PC-3 (cell line): ENCODE measurements at regions not wholly inside any gene's neighbourhood (a gene's known extent, or its start where the extent isn't known, plus 50 kb on each side); places are given as distances from the start of the nearest gene placed in this dataset.

Source experiments
- ATAC-seq: fragments of 200-7000 bp; cut with Tn5 transposase; 2 replicates; pipeline ENCODE4 v1.9.1; 2020; ENCODE audit warnings: mild to moderate bottlenecking, moderate library complexity
- BruUV-seq: library from RNA; stranded (reverse); fragments of 400-500 nt; replicated peaks from 2 replicates; lab custom pipeline; 2021; lab: Mats Ljungman, UMichigan
- CTCF ChIA-PET: fragments of 300-600 bp; sonication (Branson Sonifier 250); formaldehyde crosslinking; loops from one replicate; lab custom pipeline; 2022; ENCODE audit warnings: antibody characterized with exemption; lab: Charles Lee
- POLR2A ChIA-PET: fragments of 300-600 bp; sonication (Branson Sonifier 250); formaldehyde crosslinking; loops from one replicate; lab custom pipeline; 2022; ENCODE audit warnings: antibody characterized with exemption; ENCODE audit not compliant: unreplicated experiment; lab: Charles Lee
- DNase-seq: peaks from one replicate; pipeline ENCODE4 v3.0.0-alpha.2; 2015
- H2AFZ ChIP-seq: fragments of 300-600 bp; sonication (generic); 2 replicates; pipeline ENCODE4 v1.6.0; 2016; ENCODE audit warnings: antibody characterized with exemption, low read length
- H3F3A ChIP-seq: fragments of 300-600 bp; sonication (generic); one replicate; pipeline ENCODE4 v1.6.0; 2017; ENCODE audit warnings: antibody characterized with exemption, low read length, control low read depth, mild to moderate bottlenecking; ENCODE audit not compliant: unreplicated experiment
- H3K27ac ChIP-seq: fragments of 300-600 bp; sonication (generic); 2 replicates; pipeline ENCODE4 v1.5.1; 2016; ENCODE audit warnings: mild to moderate bottlenecking, low read length
- H3K27me3 ChIP-seq: fragments of 300-600 bp; sonication (generic); 2 replicates; pipeline ENCODE4 v1.6.1; 2016; ENCODE audit warnings: low read length, mixed read lengths
- H3K36me3 ChIP-seq: fragments of 300-600 bp; sonication (generic); 2 replicates; pipeline ENCODE4 v1.6.1; 2016; ENCODE audit warnings: low read depth, mixed run types, low read length, mixed read lengths
- H3K4me1 ChIP-seq: fragments of 300-600 bp; sonication (generic); 2 replicates; pipeline ENCODE4 v1.5.1; 2016; ENCODE audit warnings: low read length; ENCODE audit not compliant: insufficient read depth
- H3K4me2 ChIP-seq: fragments of 300-600 bp; sonication (generic); 2 replicates; pipeline ENCODE4 v1.6.0; 2016; ENCODE audit warnings: low read length
- H3K4me3 ChIP-seq: fragments of 300-600 bp; sonication (generic); 2 replicates; pipeline ENCODE4 v1.5.1; 2016; ENCODE audit warnings: mild to moderate bottlenecking, low read length, mixed read lengths
- H3K79me2 ChIP-seq: fragments of 300-600 bp; sonication (generic); 2 replicates; pipeline ENCODE4 v1.6.1; 2017; ENCODE audit warnings: low read length, mixed read lengths
- H3K9ac ChIP-seq: fragments of 300-600 bp; sonication (generic); 2 replicates; pipeline ENCODE4 v1.6.0; 2016; ENCODE audit warnings: mild to moderate bottlenecking, low read length
- H3K9me2 ChIP-seq: fragments of 300-600 bp; sonication (generic); replicated peaks from 2 replicates; pipeline ENCODE4 v1.6.1; 2016; ENCODE audit warnings: mixed run types, low read length, mixed read lengths
- H3K9me3 ChIP-seq: fragments of 300-600 bp; sonication (generic); 2 replicates; pipeline ENCODE4 v1.6.1; 2016; ENCODE audit warnings: low read length, mixed read lengths
- H4K20me1 ChIP-seq: fragments of 300-600 bp; sonication (generic); 2 replicates; pipeline ENCODE4 v1.6.1; 2016; ENCODE audit warnings: low read length, mixed read lengths
- CTCF ChIP-seq: fragments of 300-600 bp; sonication (generic); conservative IDR thresholded peaks from 2 replicates; pipeline ENCODE4 v1.5.1; 2017; ENCODE audit warnings: antibody characterized with exemption, low read depth, mild to moderate bottlenecking, low read length
- EZH2 ChIP-seq: fragments of 300-600 bp; sonication (generic); IDR thresholded peaks from one replicate; pipeline ENCODE4 v1.6.1; 2017; ENCODE audit warnings: antibody characterized with exemption, mild to moderate bottlenecking, low read length; ENCODE audit not compliant: unreplicated experiment
- EZH2phosphoT487 ChIP-seq: fragments of 300-600 bp; sonication (generic); IDR thresholded peaks from 2 replicates; pipeline ENCODE4 v1.6.1; 2018; ENCODE audit warnings: mild to moderate bottlenecking, antibody characterized with exemption, low read length, borderline replicate concordance
- intact Hi-C: fragments of 100-400 bp; cut with micrococcal nuclease; formaldehyde crosslinking; loops from 2 replicates; pipeline ENCODE4 v1.9.0; 2023

- H3K4me1 ChIP-seq = no peaks in the 10 kb centered on the region
- H3K79me2 ChIP-seq = no peaks in the 10 kb centered on the region
- H3F3A ChIP-seq = no peaks in the 10 kb centered on the region
- no peak overlapping the region for H3K4me2 ChIP-seq
- H2AFZ ChIP-seq = no peak overlapping the region
- no peaks in the 10 kb centered on the region for H3K36me3 ChIP-seq
- intact Hi-C loops = no loop called here
- ChIA-PET CTCF (no interaction called here), POLR2A (no interaction called here)
- H4K20me1 ChIP-seq = no peaks in the 10 kb centered on the region
- DNase-seq (no peak), ATAC-seq (no peak)
- H3K27me3 ChIP-seq = no peaks in the 10 kb centered on the region
- no peak overlapping the region for H3K9ac ChIP-seq
- no peak overlapping the region for H3K4me3 ChIP-seq
- no peak overlapping the region for H3K27ac ChIP-seq
- TF ChIP-seq CTCF (no peak), EZH2 (no peak), EZH2phosphoT487 (no peak)
- no peaks in the 10 kb centered on the region for H3K9me2 ChIP-seq
- H3K9me3 ChIP-seq = no peaks in the 10 kb centered on the region
- BruUV-seq = no TSS peak
These were observed 537.8 kb upstream of the BRINP1 start for GRCh38 chr9:119907056-119907455.

- no peaks in the 10 kb centered on the region for H3F3A ChIP-seq
- POLR2A ChIA-PET = no interaction called here
- no peaks in the 10 kb centered on the region for H3K9me2 ChIP-seq
- no peak overlapping the region for H3K27ac ChIP-seq
- H3K36me3 ChIP-seq = no peaks in the 10 kb centered on the region
- H3K27me3 ChIP-seq = no peaks in the 10 kb centered on the region
- no peak overlapping the region for H3K4me2 ChIP-seq
- no peak overlapping the region for H3K9ac ChIP-seq
- intact Hi-C loops = no loop called here
- H3K79me2 ChIP-seq = no peaks in the 10 kb centered on the region
- CTCF ChIA-PET = no interaction called here
- H3K9me3 ChIP-seq = no peaks in the 10 kb centered on the region
- no peak for TF ChIP-seq EZH2
- no peak for TF ChIP-seq EZH2phosphoT487
- no peak for TF ChIP-seq CTCF
- no peaks in the 10 kb centered on the region for H4K20me1 ChIP-seq
- ATAC-seq = no peak
- H3K4me3 ChIP-seq = no peak overlapping the region
- H3K4me1 ChIP-seq = no peaks in the 10 kb centered on the region
- no peak for DNase-seq
- H2AFZ ChIP-seq = no peak overlapping the region
- no TSS peak for BruUV-seq
These were observed 536.5 kb upstream of the BRINP1 start for GRCh38 chr9:119905724-119906123.

GRCh38 chr9:119903851-119904250 lies 534.6 kb upstream of the BRINP1 start:
- ChIA-PET POLR2A (no interaction called here), CTCF (no interaction called here)
- intact Hi-C loops = no loop called here
- no peaks in the 10 kb centered on the region for H3K79me2 ChIP-seq
- H2AFZ ChIP-seq = no peak overlapping the region
- no TSS peak for BruUV-seq
- no peak overlapping the region for H3K27ac ChIP-seq
- no peaks in the 10 kb centered on the region for H3K9me2 ChIP-seq
- no peaks in the 10 kb centered on the region for H3K27me3 ChIP-seq
- no peaks in the 10 kb centered on the region for H3F3A ChIP-seq
- H3K4me1 ChIP-seq = no peaks in the 10 kb centered on the region
- no peaks in the 10 kb centered on the region for H3K36me3 ChIP-seq
- no peak overlapping the region for H3K4me3 ChIP-seq
- no peak for ATAC-seq
- H4K20me1 ChIP-seq = no peaks in the 10 kb centered on the region
- DNase-seq = no peak
- TF ChIP-seq EZH2phosphoT487 = no peak
- no peak overlapping the region for H3K4me2 ChIP-seq
- no peak overlapping the region for H3K9ac ChIP-seq
- H3K9me3 ChIP-seq = no peaks in the 10 kb centered on the region
